Activated CD4-positive, alpha-beta T cell treated with anti-CD3 and anti-CD28 coated beads, Interleukin-2, amount 50 U/mL, for 16 hours (primary cell): ENCODE measurements at regions not wholly inside any gene's neighbourhood (a gene's known extent, or its start where the extent isn't known, plus 50 kb on each side); places are given as distances from the start of the nearest gene placed in this dataset.

Source experiments
- DNase-seq: peaks from one replicate; pipeline ENCODE4 v3.0.0-alpha.2; 2020

GRCh38 chr2:106941372-106941993 is 55.5 kb upstream of the ST6GAL2 start:
- no peak for DNase-seq

GRCh38 chr2:106943468-106944200 is 57.7 kb upstream of the ST6GAL2 start:
- DNase-seq, result no peak

- no peak for DNase-seq
These were observed 58.2 kb upstream of the ST6GAL2 start for GRCh38 chr2:106944215-106944614.

- DNase-seq, result no peak
These were observed 62.6 kb upstream of the ST6GAL2 start for GRCh38 chr2:106948540-106948939.

- no peak for DNase-seq
These were observed 67.3 kb upstream of the ST6GAL2 start for GRCh38 chr2:106953236-106953635.

- DNase-seq, result no peak
These were observed 67.8 kb upstream of the ST6GAL2 start for GRCh38 chr2:106953779-106954178.

- DNase-seq, result no peak
These were observed 68.3 kb upstream of the ST6GAL2 start for GRCh38 chr2:106954304-106954703.

GRCh38 chr2:106956416-106956815 is 70.4 kb upstream of the ST6GAL2 start:
- no peak for DNase-seq

GRCh38 chr2:106956879-106957278 is 70.9 kb upstream of the ST6GAL2 start:
- no peak for DNase-seq

- no peak for DNase-seq
These were observed 74.2 kb upstream of the ST6GAL2 start for GRCh38 chr2:106959975-106960682.

GRCh38 chr2:106960683-106961161 is 74.8 kb upstream of the ST6GAL2 start:
- no peak for DNase-seq

- DNase-seq, result no peak
These were observed 75.4 kb upstream of the ST6GAL2 start for GRCh38 chr2:106961328-106961727.

GRCh38 chr2:106963156-106963555 is 77.2 kb upstream of the ST6GAL2 start:
- no peak for DNase-seq

- DNase-seq, result no peak
These were observed 77.9 kb upstream of the ST6GAL2 start for GRCh38 chr2:106963893-106964292.

- DNase-seq, result no peak
These were observed 79.6 kb upstream of the ST6GAL2 start for GRCh38 chr2:106965611-106966010.

GRCh38 chr2:106969777-106970176 is 83.8 kb upstream of the ST6GAL2 start:
- DNase-seq, result no peak

- DNase-seq, result no peak
These were observed 84.7 kb upstream of the ST6GAL2 start for GRCh38 chr2:106970471-106971261.

GRCh38 chr2:106972782-106973181 is 86.8 kb upstream of the ST6GAL2 start:
- DNase-seq, result no peak

- DNase-seq, result no peak
These were observed 88.9 kb upstream of the ST6GAL2 start for GRCh38 chr2:106974891-106975290.

GRCh38 chr2:106975641-106976040 is 89.7 kb upstream of the ST6GAL2 start:
- no peak for DNase-seq

- no peak for DNase-seq
These were observed 90.6 kb upstream of the ST6GAL2 start for GRCh38 chr2:106976548-106976947.

- no peak for DNase-seq
These were observed 91.8 kb upstream of the ST6GAL2 start for GRCh38 chr2:106977717-106978116.

GRCh38 chr2:106978647-106979046 is 92.7 kb upstream of the ST6GAL2 start:
- no peak for DNase-seq
